ENCODE measurements at regions not wholly inside any gene's neighbourhood (a gene's known extent, or its start where the extent isn't known, plus 50 kb on each side); places are given as distances from the start of the nearest gene placed in this dataset.

GRCh38 chr2:34851804-34852203 lies 1252.7 kb upstream of the FAM98A start:
- H3K36me3 Mint-ChIP-seq, result no peaks in the 10 kb centered on the region
- no peak for DNase-seq (ENCODE audit: extremely low spot score, unreplicated experiment)
- no peaks in the 10 kb centered on the region for H3K9me3 Mint-ChIP-seq
- no peaks in the 10 kb centered on the region for H3K27me3 Mint-ChIP-seq
- no peak overlapping the region for H3K4me3 Mint-ChIP-seq
- no peaks in the 10 kb centered on the region for H3K4me1 Mint-ChIP-seq (ENCODE audit: unreplicated experiment)
- H3K27ac Mint-ChIP-seq, result no peak overlapping the region
- TF ChIP-seq, protein P1, sequence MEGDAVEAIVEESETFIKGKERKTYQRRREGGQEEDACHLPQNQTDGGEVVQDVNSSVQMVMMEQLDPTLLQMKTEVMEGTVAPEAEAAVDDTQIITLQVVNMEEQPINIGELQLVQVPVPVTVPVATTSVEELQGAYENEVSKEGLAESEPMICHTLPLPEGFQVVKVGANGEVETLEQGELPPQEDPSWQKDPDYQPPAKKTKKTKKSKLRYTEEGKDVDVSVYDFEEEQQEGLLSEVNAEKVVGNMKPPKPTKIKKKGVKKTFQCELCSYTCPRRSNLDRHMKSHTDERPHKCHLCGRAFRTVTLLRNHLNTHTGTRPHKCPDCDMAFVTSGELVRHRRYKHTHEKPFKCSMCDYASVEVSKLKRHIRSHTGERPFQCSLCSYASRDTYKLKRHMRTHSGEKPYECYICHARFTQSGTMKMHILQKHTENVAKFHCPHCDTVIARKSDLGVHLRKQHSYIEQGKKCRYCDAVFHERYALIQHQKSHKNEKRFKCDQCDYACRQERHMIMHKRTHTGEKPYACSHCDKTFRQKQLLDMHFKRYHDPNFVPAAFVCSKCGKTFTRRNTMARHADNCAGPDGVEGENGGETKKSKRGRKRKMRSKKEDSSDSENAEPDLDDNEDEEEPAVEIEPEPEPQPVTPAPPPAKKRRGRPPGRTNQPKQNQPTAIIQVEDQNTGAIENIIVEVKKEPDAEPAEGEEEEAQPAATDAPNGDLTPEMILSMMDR (conservative IDR thresholded peaks at IDR 0.05), result no peak

DNA sequence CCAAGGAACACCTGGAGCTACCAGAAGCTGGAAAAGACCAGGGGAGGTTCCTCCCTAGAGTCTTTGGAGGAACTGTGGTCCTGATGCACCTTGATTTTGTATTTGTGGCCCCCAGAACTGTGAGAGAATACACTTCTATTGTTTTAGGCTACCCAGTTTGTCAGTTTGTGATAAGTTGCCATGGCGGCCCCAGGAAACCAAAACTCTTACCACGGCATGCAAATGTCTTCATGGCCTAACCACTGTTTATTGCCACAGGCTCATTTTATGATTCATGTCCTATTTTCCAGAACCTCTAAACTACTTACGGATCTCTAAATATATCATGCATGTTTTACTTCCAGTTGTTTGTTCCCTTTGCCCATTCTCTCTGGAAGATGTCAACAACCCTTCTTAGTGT lies 1250.7 kb upstream of the FAM98A start:
- no peaks in the 10 kb centered on the region for H3K4me1 Mint-ChIP-seq (ENCODE audit: unreplicated experiment)
- no peak for DNase-seq (ENCODE audit: extremely low spot score, unreplicated experiment)
- no peak overlapping the region for H3K27ac Mint-ChIP-seq
- H3K27me3 Mint-ChIP-seq, result no peaks in the 10 kb centered on the region
- H3K9me3 Mint-ChIP-seq, result no peaks in the 10 kb centered on the region
- TF ChIP-seq, protein P1 (conservative IDR thresholded peaks at IDR 0.05), result no peak
- H3K4me3 Mint-ChIP-seq, result no peak overlapping the region
- H3K36me3 Mint-ChIP-seq, result no peaks in the 10 kb centered on the region

- TF ChIP-seq, protein P1 (conservative IDR thresholded peaks at IDR 0.05), result no peak
- no peak overlapping the region for H3K4me3 Mint-ChIP-seq
- no peaks in the 10 kb centered on the region for H3K36me3 Mint-ChIP-seq
- no peaks in the 10 kb centered on the region for H3K4me1 Mint-ChIP-seq (ENCODE audit: unreplicated experiment)
- DNase-seq (ENCODE audit: extremely low spot score, unreplicated experiment), result no peak
- H3K27me3 Mint-ChIP-seq, result no peaks in the 10 kb centered on the region
- H3K27ac Mint-ChIP-seq, result no peak overlapping the region
- no peaks in the 10 kb centered on the region for H3K9me3 Mint-ChIP-seq
These were observed 1249.6 kb upstream of the FAM98A start for GRCh38 chr2:34848691-34849090.

GRCh38 chr2:34848132-34848531 lies 1249.0 kb upstream of the FAM98A start:
- Mint-ChIP-seq H3K27ac (no peak overlapping the region), H3K4me3 (no peak overlapping the region)

GRCh38 chr2:34844629-34845028 lies 1245.5 kb upstream of the FAM98A start:
- H3K36me3 Mint-ChIP-seq, result no peaks in the 10 kb centered on the region
- no peaks in the 10 kb centered on the region for H3K9me3 Mint-ChIP-seq
- no peak for DNase-seq (ENCODE audit: extremely low spot score, unreplicated experiment)
- no peak overlapping the region for H3K27ac Mint-ChIP-seq
- no peaks in the 10 kb centered on the region for H3K27me3 Mint-ChIP-seq
- TF ChIP-seq, protein P1 (conservative IDR thresholded peaks at IDR 0.05), result no peak
- no peaks in the 10 kb centered on the region for H3K4me1 Mint-ChIP-seq (ENCODE audit: unreplicated experiment)
- no peak overlapping the region for H3K4me3 Mint-ChIP-seq

More at GRCh38 chr2:34848132-34848531, 1249.0 kb upstream of the FAM98A start:
- no peak for DNase-seq (ENCODE audit: extremely low spot score, unreplicated experiment)
- no peaks in the 10 kb centered on the region for H3K27me3 Mint-ChIP-seq
- no peaks in the 10 kb centered on the region for H3K36me3 Mint-ChIP-seq
- no peaks in the 10 kb centered on the region for H3K9me3 Mint-ChIP-seq
- TF ChIP-seq, protein P1 (conservative IDR thresholded peaks at IDR 0.05), result no peak
- no peaks in the 10 kb centered on the region for H3K4me1 Mint-ChIP-seq (ENCODE audit: unreplicated experiment)

GRCh38 chr2:34838408-34838807 lies 1239.3 kb upstream of the FAM98A start:
- no peaks in the 10 kb centered on the region for H3K27me3 Mint-ChIP-seq
- no peak for DNase-seq (ENCODE audit: extremely low spot score, unreplicated experiment)
- no peaks in the 10 kb centered on the region for H3K36me3 Mint-ChIP-seq
- H3K9me3 Mint-ChIP-seq, result peaks cover 7% of the 10 kb centered on the region
- no peak overlapping the region for H3K27ac Mint-ChIP-seq
- TF ChIP-seq, protein P1 (conservative IDR thresholded peaks at IDR 0.05), result no peak
- H3K4me3 Mint-ChIP-seq, result no peak overlapping the region
- H3K4me1 Mint-ChIP-seq (ENCODE audit: unreplicated experiment), result no peaks in the 10 kb centered on the region
